Activated naive CD8-positive, alpha-beta T cell treated with anti-CD3 and anti-CD28 coated beads, Interleukin-2, amount 50 U/mL, for 16 hours (primary cell): ENCODE measurements at regions not wholly inside any gene's neighbourhood (a gene's known extent, or its start where the extent isn't known, plus 50 kb on each side); places are given as distances from the start of the nearest gene placed in this dataset.
"Not testable (repeated sequence)": the region's sequence is repeated elsewhere in the genome, so short reads cannot be mapped to it uniquely, and the experiment has no call there.

Experiments used
- DNase-seq: peaks from one replicate; pipeline ENCODE4 v3.0.0-alpha.2; 2020; ENCODE audit warnings: low read depth, low spot score

GRCh38 chr3:198096015-198096414 lies 136.0 kb downstream of the LMLN start:
- no peak for DNase-seq

GRCh38 chr3:198097048-198097447 lies 137.0 kb downstream of the LMLN start:
- DNase-seq: no peak

- DNase-seq: not testable (repeated sequence)
Observed at GRCh38 chr3:198098661-198099081, 138.7 kb downstream of the LMLN start.

- DNase-seq: not testable (repeated sequence)
Observed at GRCh38 chr3:198103070-198103469, 143.1 kb downstream of the LMLN start.

- DNase-seq: no peak
Observed at GRCh38 chr3:198106265-198106664, 146.2 kb downstream of the LMLN start.

- no peak for DNase-seq
Observed at GRCh38 chr3:198107840-198108734, 148.1 kb downstream of the LMLN start.

GRCh38 chr3:198109883-198110282 lies 149.9 kb downstream of the LMLN start:
- DNase-seq: no peak

- no peak for DNase-seq
Observed at GRCh38 chr3:198112031-198112430, 152.0 kb downstream of the LMLN start.

- DNase-seq: no peak
Observed at GRCh38 chr3:198113206-198114053, 153.4 kb downstream of the LMLN start.

- DNase-seq: not testable (repeated sequence)
Observed at GRCh38 chr3:198114516-198114915, 154.5 kb downstream of the LMLN start.

- DNase-seq: not testable (repeated sequence)
Observed at GRCh38 chr3:198122184-198122583, 162.2 kb downstream of the LMLN start.

- not testable (repeated sequence) for DNase-seq
Observed at GRCh38 chr3:198137038-198137835, 177.2 kb downstream of the LMLN start.

GRCh38 chr3:198138205-198138604 lies 178.2 kb downstream of the LMLN start:
- DNase-seq: not testable (repeated sequence)

- DNase-seq: not testable (repeated sequence)
Observed at GRCh38 chr3:198139037-198139436, 179.0 kb downstream of the LMLN start.

GRCh38 chr3:198139513-198140167 lies 179.6 kb downstream of the LMLN start:
- not testable (repeated sequence) for DNase-seq

- not testable (repeated sequence) for DNase-seq
Observed at GRCh38 chr3:198143300-198144137, 183.5 kb downstream of the LMLN start.

GRCh38 chr3:198145231-198145784 lies 185.3 kb downstream of the LMLN start:
- DNase-seq: not testable (repeated sequence)

GRCh38 chr3:198146070-198146469 lies 186.1 kb downstream of the LMLN start:
- not testable (repeated sequence) for DNase-seq

GRCh38 chr3:198146559-198147164 lies 186.6 kb downstream of the LMLN start:
- DNase-seq: not testable (repeated sequence)
